ENCODE measurements at regions not wholly inside any gene's neighbourhood (a gene's known extent, or its start where the extent isn't known, plus 50 kb on each side); places are given as distances from the start of the nearest gene placed in this dataset.

GRCh38 chr4:96649536-96649935 is 809.6 kb downstream of the PDHA2 start:
- no peak for TF ChIP-seq OSR1 (CRISPR knock-in tag; IDR thresholded peaks at IDR 0.05)
- TF ChIP-seq POU6F1 (CRISPR knock-in tag; IDR thresholded peaks at IDR 0.05; ENCODE audit: borderline replicate concordance, low read depth) = no peak
- no peak for TF ChIP-seq RARB (CRISPR knock-in tag; IDR thresholded peaks at IDR 0.05)
- TF ChIP-seq ISL1 (CRISPR knock-in tag; IDR thresholded peaks at IDR 0.05) = no peak
- TF ChIP-seq ZFP30 (CRISPR knock-in tag; IDR thresholded peaks at IDR 0.05) = no peak
- no peak for TF ChIP-seq TOX (CRISPR knock-in tag; IDR thresholded peaks at IDR 0.05; ENCODE audit: borderline replicate concordance)
